Lower leg skin (tissue), 4 donors: ENCODE measurements at regions not wholly inside any gene's neighbourhood (a gene's known extent, or its start where the extent isn't known, plus 50 kb on each side); places are given as distances from the start of the nearest gene placed in this dataset.

Experiments used
- DNase-seq, 2 donors: peaks; one replicate each; pipeline ENCODE4 v3.0.0-alpha.2; 2019; ENCODE audit warnings: low spot score in 2 of 2
- H3K4me3 ChIP-seq: fragments of 200-600 bp; sonication (generic); 2 replicates; pipeline ENCODE4 v1.5.1; 2017; ENCODE audit warnings: mild to moderate bottlenecking, low read depth; ENCODE audit not compliant: poor library complexity, severe bottlenecking
- CTCF ChIP-seq, 3 donors: fragments of 450-650 bp; IDR thresholded peaks; one replicate each; pipeline ENCODE4 v1.5.1; 2016; ENCODE audit warnings: antibody characterized with exemption in 3 of 3, mild to moderate bottlenecking in 3 of 3, moderate library complexity in 2 of 3
- POLR2A ChIP-seq, 2 donors: fragments of 450-650 bp; IDR thresholded peaks; one replicate each; pipeline ENCODE4 v1.6.1; 2016 to 2017; ENCODE audit warnings: antibody characterized with exemption in 2 of 2, mild to moderate bottlenecking in 1 of 2, moderate library complexity in 1 of 2
- WGBS, 2 donors: methylation state at CpG; one replicate each; pipeline ENCODE4 v1.1.5; 2018; 5-methylcytosine and 5-hydroxymethylcytosine counted together
- intact Hi-C: fragments of 100-400 bp; cut with DNase I; formaldehyde crosslinking; loops from one replicate; pipeline ENCODE4 v1.15.0; 2023; ENCODE audit warnings: low total_unique reads

GRCh38 chr4:12875640-12876243 lies 608.4 kb downstream of the RAB28 start:
- WGBS, 2 donors: 72 to 82% methylated on average over 2 of the region's 2 CpGs
- no peak for TF ChIP-seq POLR2A (IDR thresholded peaks at IDR 0.05)
- TF ChIP-seq CTCF (IDR thresholded peaks at IDR 0.05): no peak
- no peak overlapping the region for H3K4me3 ChIP-seq
- DNase-seq: no peak
- intact Hi-C loops: no loop called here

GRCh38 chr4:12873351-12873750 lies 610.8 kb downstream of the RAB28 start:
- no peak overlapping the region for H3K4me3 ChIP-seq
- 84 to 91% methylated on average over 2 of the region's 2 CpGs for WGBS, 2 donors
- intact Hi-C loops: no loop called here
- TF ChIP-seq CTCF (IDR thresholded peaks at IDR 0.05) (no peak), POLR2A (IDR thresholded peaks at IDR 0.05) (no peak)
- no peak for DNase-seq

- TF ChIP-seq CTCF (IDR thresholded peaks at IDR 0.05) (no peak), POLR2A (IDR thresholded peaks at IDR 0.05) (no peak)
- intact Hi-C loops: no loop called here
- no peak for DNase-seq
- no peak overlapping the region for H3K4me3 ChIP-seq
- WGBS, 2 donors: 96 to 100% methylated on average over 1 of the region's 1 CpG
Observed at GRCh38 chr4:12861422-12861821, 622.7 kb downstream of the RAB28 start.

- WGBS, 2 donors: 31 to 36% methylated on average over 8 of the region's 8 CpGs
- DNase-seq: no peak
- intact Hi-C loops: loop anchor here (5.0 kb wide), 1 partner anchor 700 kb away; no protein-coding TSS in a partner anchor
- H3K4me3 ChIP-seq: no peak overlapping the region
- TF ChIP-seq POLR2A (IDR thresholded peaks at IDR 0.05): no peak
- no peak for TF ChIP-seq CTCF (IDR thresholded peaks at IDR 0.05)
Observed at GRCh38 chr4:12852338-12853307, 631.5 kb downstream of the RAB28 start.

- intact Hi-C loops: no loop called here
- TF ChIP-seq CTCF (IDR thresholded peaks at IDR 0.05): no peak
- no peak for TF ChIP-seq POLR2A (IDR thresholded peaks at IDR 0.05)
- H3K4me3 ChIP-seq: no peak overlapping the region
- WGBS, 2 donors: 60 to 68% methylated on average over 4 of the region's 4 CpGs
- no peak for DNase-seq
Observed at GRCh38 chr4:12846368-12846767, 637.8 kb downstream of the RAB28 start.
